CD14-positive monocyte (primary cell): ENCODE measurements at regions not wholly inside any gene's neighbourhood (a gene's known extent, or its start where the extent isn't known, plus 50 kb on each side); places are given as distances from the start of the nearest gene placed in this dataset.
"Not testable (repeated sequence)": the region's sequence is repeated elsewhere in the genome, so short reads cannot be mapped to it uniquely, and the experiment has no call there.

Experiments used
- DNase-seq, 3 donors: peaks; one replicate each; pipeline ENCODE4 v3.0.0-alpha.2; 2011 to 2022
- H2AFZ ChIP-seq: 2 replicates; pipeline ENCODE4 v1.6.0; 2012; ENCODE audit warnings: mild to moderate bottlenecking, low read depth, low read length, inconsistent platforms; ENCODE audit not compliant: insufficient read depth, poor library complexity, severe bottlenecking
- H3K27ac ChIP-seq, 2 donors: 1 replicate in 1 of 2; 2 replicates in 1 of 2; pipeline ENCODE4 v1.5.1; 2012 to 2013; ENCODE audit warnings: low read length in 2 of 2, control low read depth in 1 of 2, inconsistent platforms in 1 of 2, low read depth in 1 of 2, mild to moderate bottlenecking in 1 of 2
- H3K27me3 ChIP-seq, 2 donors: one replicate each; pipeline versions ENCODE4 v1.6.0 to v1.6.1; 2011 to 2013; ENCODE audit warnings: low read length in 2 of 2; ENCODE audit not compliant: control insufficient read depth in 2 of 2, insufficient read depth in 2 of 2
- H3K36me3 ChIP-seq, 2 donors: replicated peaks in 1 of 2; 1 replicate in 1 of 2; 2 replicates in 1 of 2; pipeline versions ENCODE4 v1.5.1 to v1.6.1; 2012 to 2013; ENCODE audit warnings: low read length in 2 of 2, control low read depth in 1 of 2, inconsistent platforms in 1 of 2, mild to moderate bottlenecking in 1 of 2; ENCODE audit not compliant: insufficient read depth in 2 of 2, control insufficient read depth in 1 of 2
- H3K4me1 ChIP-seq, 2 donors: 1 replicate in 1 of 2; 2 replicates in 1 of 2; pipeline versions ENCODE4 v1.5.1 to v1.6.1; 2012 to 2013; ENCODE audit warnings: low read length in 2 of 2, control low read depth in 1 of 2, inconsistent platforms in 1 of 2, mild to moderate bottlenecking in 1 of 2, moderate library complexity in 1 of 2; ENCODE audit not compliant: insufficient read depth in 2 of 2, control insufficient read depth in 1 of 2
- H3K4me2 ChIP-seq: replicated peaks from 2 replicates; pipeline ENCODE3; 2012; ENCODE audit warnings: low read length, moderate library complexity, mild to moderate bottlenecking; ENCODE audit not compliant: poor library complexity, severe bottlenecking; ENCODE audit errors: extremely low read depth
- H3K4me3 ChIP-seq, 3 experiments: fragments of 200-600 bp in 1 of 3; sonication (generic) in 1 of 3; replicated peaks in 1 of 3; 1 replicate in 2 of 3; 2 replicates in 1 of 3; pipeline ENCODE4 v1.5.1; 2011 to 2013; ENCODE audit warnings: low read length in 3 of 3, mild to moderate bottlenecking in 3 of 3, control low read depth in 2 of 3, low read depth in 2 of 3, inconsistent platforms in 1 of 3, moderate library complexity in 1 of 3
- H3K79me2 ChIP-seq: 2 replicates; pipeline ENCODE4 v1.6.0; 2012; ENCODE audit warnings: mild to moderate bottlenecking, control low read depth, inconsistent platforms, low read length, moderate library complexity; ENCODE audit not compliant: insufficient read depth
- H3K9ac ChIP-seq: 2 replicates; pipeline ENCODE4 v1.6.0; 2017; ENCODE audit warnings: low read length, mild to moderate bottlenecking; ENCODE audit not compliant: insufficient read depth, poor library complexity, severe bottlenecking
- H3K9me3 ChIP-seq, 2 donors: replicated peaks in 1 of 2; 1 replicate in 1 of 2; 2 replicates in 1 of 2; pipeline versions ENCODE4 v1.5.1 to v1.6.1; 2012 to 2013; ENCODE audit warnings: low read length in 2 of 2, control low read depth in 1 of 2; ENCODE audit not compliant: control insufficient read depth in 1 of 2, insufficient read depth in 1 of 2
- H4K20me1 ChIP-seq: 2 replicates; pipeline ENCODE4 v1.6.0; 2012; ENCODE audit warnings: mild to moderate bottlenecking, low read length, control low read depth, moderate library complexity; ENCODE audit not compliant: insufficient read depth
- H3K27ac Mint-ChIP-seq, 7 donors: one replicate each; pipeline ENCODE4 v1.8.0; 2020; ENCODE audit warnings: mild to moderate bottlenecking in 7 of 7, mixed read lengths in 7 of 7, moderate library complexity in 6 of 7, inconsistent platforms in 2 of 7
- H3K27me3 Mint-ChIP-seq, 3 donors: one replicate each; pipeline ENCODE4 v1.8.0; 2021 to 2022; ENCODE audit warnings: low read depth in 3 of 3, mild to moderate bottlenecking in 3 of 3, mixed read lengths in 3 of 3, moderate library complexity in 3 of 3, inconsistent platforms in 1 of 3
- H3K36me3 Mint-ChIP-seq, 2 donors: one replicate each; pipeline ENCODE4 v1.8.0; 2020; ENCODE audit warnings: mixed read lengths in 2 of 2, inconsistent platforms in 1 of 2, mild to moderate bottlenecking in 1 of 2
- H3K4me1 Mint-ChIP-seq: one replicate; pipeline ENCODE4 v1.8.0; 2020; ENCODE audit warnings: mild to moderate bottlenecking, mixed read lengths
- H3K4me3 Mint-ChIP-seq, 2 donors: one replicate each; pipeline ENCODE4 v1.8.0; 2020; ENCODE audit warnings: mild to moderate bottlenecking in 2 of 2, mixed read lengths in 2 of 2, moderate library complexity in 1 of 2
- H3K9me3 Mint-ChIP-seq, 7 donors: one replicate each; pipeline ENCODE4 v1.8.0; 2020 to 2022; ENCODE audit warnings: mixed read lengths in 7 of 7, mild to moderate bottlenecking in 6 of 7, moderate library complexity in 6 of 7, inconsistent platforms in 2 of 7
- WGBS: methylation state at CpG from one replicate; pipeline ENCODE4 v1.1.5; 2013; ENCODE audit warnings: missing lambda C conversion rate; ENCODE audit not compliant: insufficient coverage; 5-methylcytosine and 5-hydroxymethylcytosine counted together
- intact Hi-C, 2 donors: fragments of 100-400 bp; cut with micrococcal nuclease; formaldehyde crosslinking; loops; one replicate each; pipeline versions ENCODE4 v1.15.0 to v1.15.1; 2023
- TF ChIP-seq, protein P1 (sequence below): fragments of 200-600 bp; IDR thresholded peaks from one replicate; pipeline ENCODE4 v1.8.0; 2022; ENCODE audit warnings: antibody characterized with exemption, mild to moderate bottlenecking

DNA sequence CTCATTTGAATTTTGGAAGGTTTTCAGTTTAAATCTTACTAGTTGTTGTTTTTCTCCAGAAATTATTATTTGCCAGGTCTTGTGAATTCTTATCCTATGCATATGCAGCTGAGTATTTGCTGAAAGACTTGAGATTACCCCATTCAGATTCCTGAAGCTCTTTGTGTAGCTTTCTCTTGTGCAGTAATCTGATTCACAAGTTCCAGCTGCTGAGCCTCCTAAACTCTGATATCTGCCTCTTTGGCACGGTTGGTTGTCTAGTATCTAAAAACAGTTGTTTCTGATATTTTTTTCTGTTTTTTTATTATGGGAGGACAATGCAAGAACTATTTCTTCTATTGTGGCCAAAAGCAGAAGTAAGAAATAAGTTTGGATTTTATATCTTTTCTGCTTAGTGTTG lies 863.9 kb upstream of the MANEA start:
- Histone ChIP-seq H4K20me1 (no peaks in the 10 kb centered on the region), H3K79me2 (no peaks in the 10 kb centered on the region), H3K9ac (no peak overlapping the region), H3K36me3 (no peaks in the 10 kb centered on the region), H3K4me1 (no peaks in the 10 kb centered on the region), H3K4me2 (no peak overlapping the region), H2AFZ (no peak overlapping the region), H3K27me3 (no peaks in the 10 kb centered on the region), H3K27ac (no peak overlapping the region), H3K9me3 (no peaks in the 10 kb centered on the region), H3K4me3 (no peak overlapping the region)
- intact Hi-C loops = no loop called here
- H3K9me3 Mint-ChIP-seq = peaks cover 0 to 2% (median 0%) of the 10 kb centered on the region in 7 donors
- WGBS = no CpG with 5 or more reads among the region's 1 CpG
- H3K4me1 Mint-ChIP-seq = no peaks in the 10 kb centered on the region
- no peak for DNase-seq
- TF ChIP-seq, protein P1, sequence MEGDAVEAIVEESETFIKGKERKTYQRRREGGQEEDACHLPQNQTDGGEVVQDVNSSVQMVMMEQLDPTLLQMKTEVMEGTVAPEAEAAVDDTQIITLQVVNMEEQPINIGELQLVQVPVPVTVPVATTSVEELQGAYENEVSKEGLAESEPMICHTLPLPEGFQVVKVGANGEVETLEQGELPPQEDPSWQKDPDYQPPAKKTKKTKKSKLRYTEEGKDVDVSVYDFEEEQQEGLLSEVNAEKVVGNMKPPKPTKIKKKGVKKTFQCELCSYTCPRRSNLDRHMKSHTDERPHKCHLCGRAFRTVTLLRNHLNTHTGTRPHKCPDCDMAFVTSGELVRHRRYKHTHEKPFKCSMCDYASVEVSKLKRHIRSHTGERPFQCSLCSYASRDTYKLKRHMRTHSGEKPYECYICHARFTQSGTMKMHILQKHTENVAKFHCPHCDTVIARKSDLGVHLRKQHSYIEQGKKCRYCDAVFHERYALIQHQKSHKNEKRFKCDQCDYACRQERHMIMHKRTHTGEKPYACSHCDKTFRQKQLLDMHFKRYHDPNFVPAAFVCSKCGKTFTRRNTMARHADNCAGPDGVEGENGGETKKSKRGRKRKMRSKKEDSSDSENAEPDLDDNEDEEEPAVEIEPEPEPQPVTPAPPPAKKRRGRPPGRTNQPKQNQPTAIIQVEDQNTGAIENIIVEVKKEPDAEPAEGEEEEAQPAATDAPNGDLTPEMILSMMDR = no peak
- H3K36me3 Mint-ChIP-seq = no peaks in the 10 kb centered on the region
- no peak overlapping the region for H3K27ac Mint-ChIP-seq
- H3K27me3 Mint-ChIP-seq = peaks cover 0 to 1% (median 0%) of the 10 kb centered on the region in 3 donors
- no peak overlapping the region for H3K4me3 Mint-ChIP-seq

DNA sequence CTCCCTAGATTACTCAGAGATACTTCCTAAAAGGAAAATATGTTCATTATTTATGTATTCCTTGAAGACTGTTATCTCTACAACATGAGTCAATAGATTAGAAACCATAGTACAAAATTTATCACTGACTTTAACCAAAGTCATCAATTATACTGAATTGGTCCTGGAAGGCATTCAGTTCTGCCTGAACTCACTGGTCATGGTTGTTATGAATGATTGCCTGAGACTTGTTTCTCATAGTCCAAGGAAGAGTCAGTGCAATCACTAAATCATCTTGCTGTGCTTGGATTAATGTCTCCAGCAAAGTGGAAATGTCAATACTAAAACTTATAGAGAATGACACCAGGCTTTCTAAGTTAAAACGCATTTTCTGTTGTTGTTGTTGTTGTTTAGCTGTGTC lies 878.6 kb upstream of the MANEA start:
- 100% methylated on average over 1 of the region's 1 CpG for WGBS
- Histone ChIP-seq H2AFZ (no peak overlapping the region), H3K9ac (no peak overlapping the region), H3K79me2 (no peaks in the 10 kb centered on the region), H3K9me3 (no peaks in the 10 kb centered on the region), H4K20me1 (no peaks in the 10 kb centered on the region), H3K4me2 (no peak overlapping the region), H3K27me3 (no peaks in the 10 kb centered on the region), H3K4me1 (no peaks in the 10 kb centered on the region), H3K36me3 (no peaks in the 10 kb centered on the region), H3K4me3 (no peak overlapping the region), H3K27ac (no peak overlapping the region)
- no peak overlapping the region for H3K27ac Mint-ChIP-seq
- DNase-seq = no peak
- H3K9me3 Mint-ChIP-seq = peaks cover 0 to 1% (median 0%) of the 10 kb centered on the region in 7 donors
- no peaks in the 10 kb centered on the region for H3K36me3 Mint-ChIP-seq
- TF ChIP-seq, protein P1 = no peak
- no peaks in the 10 kb centered on the region for H3K4me1 Mint-ChIP-seq
- intact Hi-C loops = no loop called here
- no peaks in the 10 kb centered on the region for H3K27me3 Mint-ChIP-seq
- H3K4me3 Mint-ChIP-seq = no peak overlapping the region

DNA sequence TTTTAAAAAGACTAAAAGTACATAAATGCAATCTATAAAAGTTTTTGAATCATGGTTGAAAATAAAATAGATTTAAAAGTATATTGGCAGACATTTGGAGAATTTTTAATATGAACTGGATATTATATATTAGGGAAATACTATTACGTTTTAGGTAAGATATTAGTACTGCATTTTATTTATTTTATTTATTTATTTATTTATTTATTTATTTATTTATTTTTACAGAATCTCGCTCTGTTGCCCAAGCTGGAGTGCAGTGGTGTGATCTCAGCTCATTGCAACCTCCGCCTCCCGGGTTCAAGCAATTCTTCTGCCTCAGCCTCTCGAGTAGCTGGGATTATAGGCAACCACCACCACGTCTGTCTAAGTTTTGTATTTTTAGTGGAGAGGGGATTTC lies 890.1 kb upstream of the MANEA start:
- H3K4me1 Mint-ChIP-seq = not testable (repeated sequence)

More for the DNA sequence above, 890.1 kb upstream of the MANEA start:
- H3K4me3 Mint-ChIP-seq, H3K79me2 ChIP-seq, H3K36me3 Mint-ChIP-seq, H3K4me1 ChIP-seq, intact Hi-C loops, H3K27ac Mint-ChIP-seq, H3K4me3 ChIP-seq, H3K9me3 Mint-ChIP-seq, H3K4me2 ChIP-seq, H3K27me3 Mint-ChIP-seq, H3K27ac ChIP-seq, DNase-seq, H4K20me1 ChIP-seq, H2AFZ ChIP-seq, H3K27me3 ChIP-seq, H3K36me3 ChIP-seq, H3K9me3 ChIP-seq, H3K9ac ChIP-seq: not testable (repeated sequence)
- WGBS = 100% methylated on average over 1 of the region's 6 CpGs
